H1 (cell line): ENCODE measurements at regions not wholly inside any gene's neighbourhood (a gene's known extent, or its start where the extent isn't known, plus 50 kb on each side); places are given as distances from the start of the nearest gene placed in this dataset.

Experiments
- CTCF ChIA-PET: fragments of 300-600 bp; sonication (Branson Sonifier 250); formaldehyde crosslinking; loops from one replicate; lab custom pipeline; 2021; ENCODE audit not compliant: partially characterized antibody; lab: Charles Lee
- POLR2A ChIA-PET: fragments of 300-600 bp; sonication (Branson Sonifier 250); formaldehyde crosslinking; loops from one replicate; lab custom pipeline; 2021; ENCODE audit warnings: inconsistent platforms; ENCODE audit not compliant: partially characterized antibody; lab: Charles Lee
- DNase-seq, 2 experiments: peaks; one replicate each; pipeline versions ENCODE4 v3.0.0 to v3.0.0-alpha.2; 2010 to 2022; ENCODE audit warnings: low spot score in 2 of 2, low read depth in 1 of 2, mixed read lengths in 1 of 2
- FAIRE-seq: peaks from 2 replicates; lab custom pipeline; 2011; peaks lifted over from hg19 to GRCh38; lab: Jason Lieb, UNC
- H2AFZ ChIP-seq: 2 replicates; pipeline ENCODE4 v1.8.1; 2012; ENCODE audit warnings: low read length, inconsistent platforms
- H2AK5ac ChIP-seq: 2 replicates; pipeline ENCODE4 v1.6.1; 2013; ENCODE audit warnings: low read depth, low read length
- H2BK120ac ChIP-seq: replicated peaks from 2 replicates; pipeline ENCODE3; 2013; ENCODE audit warnings: low read depth, low read length, inconsistent platforms
- H2BK12ac ChIP-seq: 2 replicates; pipeline ENCODE4 v1.6.1; 2013; ENCODE audit warnings: low read depth, low read length
- H2BK15ac ChIP-seq: 2 replicates; pipeline ENCODE4 v1.6.1; 2013; ENCODE audit warnings: low read length
- H2BK20ac ChIP-seq: 2 replicates; pipeline ENCODE4 v1.6.1; 2013; ENCODE audit warnings: low read length
- H2BK5ac ChIP-seq: 2 replicates; pipeline ENCODE4 v1.6.1; 2013; ENCODE audit warnings: low read depth, low read length
- H3K14ac ChIP-seq: 2 replicates; pipeline ENCODE4 v1.6.1; 2013; ENCODE audit warnings: inconsistent platforms; ENCODE audit not compliant: insufficient read length
- H3K18ac ChIP-seq: 2 replicates; pipeline ENCODE4 v1.6.1; 2013; ENCODE audit warnings: low read length; ENCODE audit errors: extremely low read depth
- H3K23ac ChIP-seq: 2 replicates; pipeline ENCODE4 v1.6.1; 2013; ENCODE audit warnings: inconsistent platforms; ENCODE audit not compliant: insufficient read length
- H3K23me2 ChIP-seq: 2 replicates; pipeline ENCODE4 v1.6.1; 2013; ENCODE audit warnings: low read depth, low read length
- H3K27ac ChIP-seq: 2 replicates; pipeline ENCODE4 v1.6.1; 2011; ENCODE audit warnings: low read depth, low read length, inconsistent platforms
- H3K27me3 ChIP-seq, 4 experiments: replicated peaks in 1 of 4; 1 replicate in 1 of 4; 2 replicates in 3 of 4; pipeline versions ENCODE4 v1.6.1 to v1.8.1; 2011 to 2013; ENCODE audit warnings: low read length in 3 of 4, mild to moderate bottlenecking in 3 of 4, inconsistent platforms in 2 of 4, mixed read lengths in 2 of 4, moderate library complexity in 1 of 4; ENCODE audit not compliant: control insufficient read depth in 3 of 4, insufficient read depth in 3 of 4; ENCODE audit errors: extremely low read depth in 1 of 4
- H3K36me3 ChIP-seq, 4 experiments: 2 replicates each; pipeline versions ENCODE4 v1.6.1 to v1.8.1; 2011 to 2013; ENCODE audit warnings: mild to moderate bottlenecking in 4 of 4, low read length in 3 of 4, moderate library complexity in 2 of 4, control low read depth in 1 of 4, inconsistent platforms in 1 of 4; ENCODE audit not compliant: insufficient read depth in 4 of 4, control insufficient read depth in 2 of 4
- H3K4ac ChIP-seq: replicated peaks from 2 replicates; pipeline ENCODE3; 2013; ENCODE audit warnings: low read length, low read depth, mixed read lengths, inconsistent platforms; ENCODE audit not compliant: insufficient read length
- H3K4me1 ChIP-seq, 4 experiments: replicated peaks in 1 of 4; 1 replicate in 1 of 4; 2 replicates in 3 of 4; pipeline versions ENCODE4 v1.6.1 to v1.8.1; 2011 to 2013; ENCODE audit warnings: low read length in 3 of 4, inconsistent platforms in 2 of 4, mixed read lengths in 1 of 4; ENCODE audit not compliant: insufficient read depth in 4 of 4, control insufficient read depth in 3 of 4
- H3K4me2 ChIP-seq, 2 experiments: 2 replicates each; pipeline versions ENCODE4 v1.6.1 to v1.8.1; 2011 to 2013; ENCODE audit warnings: low read depth in 2 of 2, low read length in 2 of 2, control low read depth in 1 of 2, inconsistent platforms in 1 of 2, mild to moderate bottlenecking in 1 of 2; ENCODE audit not compliant: insufficient read depth in 1 of 2
- H3K4me3 ChIP-seq, 4 experiments: fragments of 200-600, 300-600 bp in 1 of 4; sonication (generic), shearing (Covaris generic), sonication (Bioruptor Twin) in 1 of 4; 2 replicates each; pipeline versions ENCODE4 v1.5.1 to v1.8.1; 2011 to 2016; ENCODE audit warnings: low read length in 4 of 4, low read depth in 3 of 4, control low read depth in 2 of 4, inconsistent platforms in 2 of 4, mild to moderate bottlenecking in 2 of 4, mixed read lengths in 1 of 4, moderate library complexity in 1 of 4; ENCODE audit not compliant: insufficient read depth in 2 of 4; ENCODE audit errors: extremely low read depth in 1 of 4
- H3K56ac ChIP-seq: replicated peaks from 2 replicates; pipeline ENCODE3; 2013; ENCODE audit warnings: low read depth, mild to moderate bottlenecking, mixed read lengths, low read length, inconsistent platforms; ENCODE audit not compliant: insufficient read length
- H3K79me1 ChIP-seq: 2 replicates; pipeline ENCODE4 v1.6.1; 2013; ENCODE audit warnings: low read depth, low read length, control low read depth
- H3K79me2 ChIP-seq, 2 experiments: 2 replicates each; pipeline versions ENCODE4 v1.6.1 to v1.8.1; 2012 to 2013; ENCODE audit warnings: low read length in 2 of 2, mild to moderate bottlenecking in 2 of 2, inconsistent platforms in 1 of 2; ENCODE audit not compliant: insufficient read depth in 2 of 2, control insufficient read depth in 1 of 2
- H3K9ac ChIP-seq, 4 experiments: replicated peaks in 1 of 4; 1 replicate in 1 of 4; 2 replicates in 3 of 4; pipeline versions ENCODE4 v1.6.1 to v1.8.1; 2011 to 2013; ENCODE audit warnings: low read depth in 3 of 4, low read length in 3 of 4, control low read depth in 2 of 4, mild to moderate bottlenecking in 2 of 4, moderate library complexity in 2 of 4, inconsistent platforms in 1 of 4; ENCODE audit errors: extremely low read depth in 1 of 4
- H3K9me3 ChIP-seq, 2 experiments: 2 replicates each; pipeline versions ENCODE4 v1.6.1 to v1.8.1; 2012 to 2013; ENCODE audit warnings: mild to moderate bottlenecking in 2 of 2, moderate library complexity in 2 of 2, control low read depth in 1 of 2, inconsistent platforms in 1 of 2, low read depth in 1 of 2, low read length in 1 of 2, mixed read lengths in 1 of 2; ENCODE audit not compliant: insufficient read depth in 2 of 2
- H4K20me1 ChIP-seq, 2 experiments: replicated peaks in 1 of 2; 2 replicates each; pipeline versions ENCODE3 to v1.8.1; 2011 to 2013; ENCODE audit warnings: inconsistent platforms in 2 of 2, low read length in 2 of 2, mild to moderate bottlenecking in 1 of 2; ENCODE audit not compliant: insufficient read depth in 2 of 2, control insufficient read depth in 1 of 2
- H4K5ac ChIP-seq: 2 replicates; pipeline ENCODE4 v1.6.1; 2013; ENCODE audit warnings: low read length, low read depth, mixed read lengths, inconsistent platforms; ENCODE audit not compliant: insufficient read length
- H4K8ac ChIP-seq: 2 replicates; pipeline ENCODE4 v1.8.0; 2013; ENCODE audit warnings: mild to moderate bottlenecking, moderate library complexity, low read length, inconsistent platforms; ENCODE audit not compliant: insufficient read depth; ENCODE audit errors: extremely low read depth
- H4K91ac ChIP-seq: replicated peaks from 2 replicates; pipeline ENCODE3; 2013; ENCODE audit warnings: low read length, mixed read lengths, inconsistent platforms; ENCODE audit not compliant: insufficient read length
- CBX8 ChIP-seq: fragments of 300-800, 300-1000 bp; sonication (generic); IDR thresholded peaks from 2 replicates; pipeline ENCODE4 v1.7.1; 2016; ENCODE audit warnings: low read depth, low read length, borderline replicate concordance
- KDM5A ChIP-seq: fragments of 200-600 bp; IDR thresholded peaks from 2 replicates; pipeline ENCODE4 v1.7.1; 2012; ENCODE audit warnings: mild to moderate bottlenecking, low read length, inconsistent platforms, mixed read lengths
- WGBS, 2 experiments: shearing (Covaris generic) in 1 of 2; methylation state at CpG; one replicate each; pipeline versions ENCODE4 v1.1.6 to v1.1.7; 2013 to 2015; ENCODE audit warnings: low lambda C conversion rate in 2 of 2, mixed read lengths in 2 of 2, inconsistent platforms in 1 of 2, low coverage in 1 of 2, missing lambda C conversion rate in 1 of 2; ENCODE audit not compliant: insufficient replicate concordance in 2 of 2, insufficient coverage in 1 of 2, insufficient read length in 1 of 2; ENCODE audit errors: extremely low coverage in 1 of 2, missing lambda C conversion rate in 1 of 2; 5-methylcytosine and 5-hydroxymethylcytosine counted together

DNA sequence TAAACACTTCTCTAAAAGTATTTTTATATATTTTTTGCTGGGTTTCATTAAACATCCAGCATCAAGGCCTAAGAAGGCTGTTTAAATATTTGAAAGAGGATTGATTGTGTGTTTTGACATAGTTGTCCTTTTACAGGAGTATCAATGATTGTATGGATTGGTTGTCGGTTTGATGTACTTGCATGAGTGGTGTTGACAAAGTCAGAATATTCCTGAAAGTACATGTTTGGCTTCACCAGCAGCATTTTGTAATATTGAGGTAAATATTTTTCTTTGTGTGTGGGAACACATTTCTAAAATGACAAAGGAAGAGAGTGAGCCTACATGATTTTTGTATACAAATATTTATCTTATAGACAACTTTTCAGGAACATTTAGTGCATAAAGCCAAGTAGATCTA lies 269.7 kb downstream of the PTBP2 start:
- H3K4ac ChIP-seq: no peak overlapping the region
- no peak overlapping the region for H3K23ac ChIP-seq
- no peaks in the 10 kb centered on the region for H3K79me2 ChIP-seq
- no peak overlapping the region for H2BK20ac ChIP-seq
- no peak overlapping the region for H3K9ac ChIP-seq
- POLR2A ChIA-PET: no interaction called here
- H3K4me1 ChIP-seq: no peaks in the 10 kb centered on the region
- H3K9me3 ChIP-seq: no peaks in the 10 kb centered on the region
- no peak overlapping the region for H2AFZ ChIP-seq
- no peaks in the 10 kb centered on the region for H3K27me3 ChIP-seq
- FAIRE-seq: no peak
- no peak overlapping the region for H2BK12ac ChIP-seq
- H3K18ac ChIP-seq: no peak overlapping the region
- 86% methylated on average over 1 of the region's 1 CpG; no CpG with 5 or more reads in 1 of the 2 experiments for WGBS, 2 experiments
- TF ChIP-seq CBX8 (no peak), KDM5A (no peak)
- no peak overlapping the region for H2BK120ac ChIP-seq
- no peak overlapping the region for H4K5ac ChIP-seq
- H2AK5ac ChIP-seq: no peak overlapping the region
- no peaks in the 10 kb centered on the region for H4K20me1 ChIP-seq
- H4K91ac ChIP-seq: no peak overlapping the region
- H2BK5ac ChIP-seq: no peak overlapping the region
- H4K8ac ChIP-seq: no peak overlapping the region
- H3K36me3 ChIP-seq: no peaks in the 10 kb centered on the region
- H3K27ac ChIP-seq: no peak overlapping the region
- no peak overlapping the region for H3K4me3 ChIP-seq
- CTCF ChIA-PET: no interaction called here
- H3K23me2 ChIP-seq: no peaks in the 10 kb centered on the region
- no peak overlapping the region for H2BK15ac ChIP-seq
- no peak overlapping the region for H3K4me2 ChIP-seq
- H3K14ac ChIP-seq: no peak overlapping the region
- H3K79me1 ChIP-seq: no peaks in the 10 kb centered on the region
- no peak for DNase-seq
- no peak overlapping the region for H3K56ac ChIP-seq
